Astrocyte (in vitro differentiated cells and primary cell): ENCODE measurements at regions not wholly inside any gene's neighbourhood (a gene's known extent, or its start where the extent isn't known, plus 50 kb on each side); places are given as distances from the start of the nearest gene placed in this dataset.

Source experiments
- CTCF ChIP-seq: IDR thresholded peaks from 2 replicates; pipeline ENCODE4 v1.5.1; 2011; ENCODE audit warnings: low read depth, mild to moderate bottlenecking, inconsistent platforms, low read length, moderate library complexity; ENCODE audit not compliant: insufficient read depth
- EZH2 ChIP-seq: IDR thresholded peaks from 2 replicates; pipeline ENCODE4 v1.6.1; 2012; ENCODE audit warnings: mild to moderate bottlenecking, low read length, inconsistent platforms; ENCODE audit not compliant: insufficient read depth

GRCh38 chr9:90447773-90448172 lies 194.9 kb downstream of the DIRAS2 start:
- TF ChIP-seq CTCF (no peak), EZH2 (no peak)
